GM18505 (cell line): ENCODE measurements at regions not wholly inside any gene's neighbourhood (a gene's known extent, or its start where the extent isn't known, plus 50 kb on each side); places are given as distances from the start of the nearest gene placed in this dataset.
A peak's percentile ranks its signal among the peaks of the same experiment; 100 is the strongest.

Source experiments
- ATAC-seq: cut with Tn5 transposase; IDR thresholded peaks from one replicate; pipeline ENCODE4 v1.9.1; 2021; ENCODE audit not compliant: unreplicated experiment
- POLR2A ChIP-seq: IDR thresholded peaks from 4 replicates; pipeline ENCODE4 v1.6.1; 2011; ENCODE audit warnings: borderline replicate concordance; ENCODE audit not compliant: insufficient read depth, insufficient read length; ENCODE audit errors: extremely low read depth

DNA sequence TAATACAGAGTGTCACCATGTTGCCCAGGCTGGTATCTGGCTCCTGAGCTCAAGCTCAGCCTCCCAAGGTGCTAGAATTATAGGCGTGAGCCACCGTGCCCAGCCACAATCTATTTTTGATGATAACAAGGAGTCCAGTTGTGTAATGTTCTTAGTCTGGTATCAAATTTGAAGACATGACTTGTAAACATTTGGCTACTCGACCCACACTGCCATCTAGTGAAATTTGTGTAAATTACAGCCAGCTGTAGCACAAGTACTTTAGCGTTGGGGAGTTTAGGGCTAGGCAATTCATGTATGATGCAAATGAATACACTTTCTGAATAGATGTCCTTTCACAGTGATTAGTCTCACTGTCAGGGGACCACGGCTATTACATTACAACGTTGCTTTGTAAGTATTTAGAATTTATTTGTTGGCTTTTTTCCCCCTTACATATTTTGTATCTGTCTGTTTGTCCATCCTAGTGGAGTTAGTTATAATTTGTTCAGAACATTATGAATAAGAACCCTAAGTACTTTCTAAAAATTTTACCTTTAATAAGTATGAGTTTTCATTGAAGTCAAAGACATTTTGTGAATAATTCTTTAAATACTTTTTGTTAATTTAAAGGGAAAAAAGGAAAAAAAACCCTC, 139.7 kb downstream of the PRDM13 start:
- peak; percentile 92 for ATAC-seq
- no peak for TF ChIP-seq POLR2A

DNA sequence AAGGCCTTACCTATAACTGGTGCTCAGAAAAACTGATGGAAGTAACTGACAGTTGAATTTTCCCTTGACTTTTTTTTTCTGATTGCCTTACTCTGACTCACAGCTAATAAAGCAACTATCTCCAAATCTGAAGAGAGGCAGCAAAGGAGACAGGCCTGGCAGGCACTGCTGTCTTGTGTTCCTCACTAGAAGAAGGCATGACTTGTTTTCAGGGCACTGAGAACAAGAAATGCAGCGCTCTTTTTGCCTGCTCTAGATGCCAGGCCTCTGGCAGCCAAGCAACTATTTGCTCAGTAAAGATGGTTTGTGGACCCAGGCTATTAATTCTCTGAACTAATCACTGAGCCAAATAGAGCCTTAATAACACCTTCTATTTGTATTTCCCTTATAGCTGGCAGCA, 155.1 kb downstream of the PRDM13 start:
- no peak for TF ChIP-seq POLR2A
- no peak for ATAC-seq

DNA sequence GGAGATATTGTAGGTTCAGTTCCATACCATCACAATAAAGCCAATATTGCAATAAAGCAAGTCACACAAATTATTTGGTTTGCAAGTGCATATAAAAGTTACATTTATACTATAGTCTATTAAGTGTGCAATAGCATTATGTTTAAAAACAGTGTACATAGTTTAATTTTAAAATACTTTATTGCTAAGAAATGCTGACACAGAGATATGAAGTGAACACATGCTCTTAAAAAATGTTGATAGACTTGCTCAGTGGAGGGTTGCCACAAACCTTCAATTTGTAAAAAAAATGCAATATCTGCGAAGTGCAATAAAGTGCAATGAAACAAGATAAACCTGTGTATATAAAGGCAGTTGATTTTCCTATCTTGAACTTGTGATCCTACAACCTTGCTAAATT, 161.5 kb downstream of the PRDM13 start:
- no peak for TF ChIP-seq POLR2A
- ATAC-seq, result no peak

GRCh38 chr6:99779631-99780555, 173.3 kb downstream of the PRDM13 start:
- no peak for ATAC-seq
- TF ChIP-seq POLR2A, result no peak

DNA sequence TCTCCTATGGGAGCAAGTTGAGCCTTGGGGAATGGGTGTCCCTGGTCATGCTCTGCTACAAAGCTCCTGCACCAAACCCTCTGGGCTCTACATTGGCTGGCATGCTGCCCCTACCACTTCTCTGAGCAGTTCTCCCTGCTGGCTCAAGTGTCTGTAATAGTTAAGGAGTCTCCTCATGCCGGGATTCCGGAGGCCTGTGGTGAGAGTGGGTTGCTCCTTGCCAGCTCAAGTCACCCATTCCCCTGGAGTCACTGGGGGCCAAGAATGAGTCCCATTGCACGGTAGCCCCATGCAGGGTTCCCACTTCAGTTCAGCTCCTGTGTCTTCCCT, 173.9 kb downstream of the PRDM13 start:
- TF ChIP-seq POLR2A, result no peak
- ATAC-seq, result no peak

GRCh38 chr6:99789767-99790166, 183.1 kb downstream of the PRDM13 start:
- ATAC-seq, result no peak
- no peak for TF ChIP-seq POLR2A

DNA sequence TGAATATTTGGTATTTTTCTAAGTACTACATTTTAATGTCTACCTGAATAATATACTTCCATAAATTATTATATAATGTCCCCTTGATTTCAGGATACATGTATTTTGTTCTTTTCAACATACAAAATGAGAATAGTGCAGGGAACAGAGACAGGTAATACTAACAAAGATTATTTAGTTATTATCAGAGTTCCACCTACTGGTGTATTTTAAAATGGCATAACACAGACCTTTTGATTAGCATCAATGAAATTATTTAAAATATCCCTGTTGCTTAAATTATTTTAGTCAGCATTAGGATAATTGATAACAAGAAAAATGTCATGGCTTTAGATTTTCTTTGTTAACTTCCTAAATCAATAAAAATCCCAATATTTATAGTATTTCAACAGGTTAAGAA, 184.0 kb downstream of the PRDM13 start:
- ATAC-seq, result no peak
- TF ChIP-seq POLR2A, result no peak

GRCh38 chr6:99801805-99802204, 192.2 kb downstream of the MCHR2 start:
- no peak for ATAC-seq
- no peak for TF ChIP-seq POLR2A

DNA sequence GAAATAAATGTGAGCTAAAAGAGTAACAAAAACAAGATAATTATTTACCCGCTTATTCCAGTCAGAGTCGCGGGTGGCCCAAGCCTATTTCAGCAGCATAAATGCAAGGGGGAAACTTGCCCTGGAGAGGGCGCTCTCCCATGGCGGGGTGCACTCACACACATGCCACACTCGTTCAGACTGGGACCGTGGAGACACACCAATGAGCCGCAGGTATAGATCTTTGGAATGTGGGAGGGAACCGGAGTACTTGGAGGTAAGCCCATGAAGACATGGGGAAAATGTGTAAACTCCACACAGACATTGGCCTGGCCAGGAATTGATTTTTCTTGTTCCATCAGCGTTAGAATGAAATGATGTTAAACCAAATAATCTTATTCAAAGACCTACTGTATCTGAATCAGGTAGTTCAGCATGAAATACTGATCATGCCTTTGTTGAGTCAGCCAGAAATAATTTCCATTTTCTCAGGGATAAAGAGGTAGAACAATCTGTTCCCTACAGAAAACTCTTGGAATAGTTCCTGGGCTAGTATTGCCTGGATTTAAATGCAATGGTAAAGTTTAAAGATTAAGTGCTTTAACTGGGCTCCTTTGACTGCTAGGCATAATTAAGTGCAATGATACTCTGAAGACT, 191.5 kb downstream of the MCHR2 start:
- no peak for TF ChIP-seq POLR2A

DNA sequence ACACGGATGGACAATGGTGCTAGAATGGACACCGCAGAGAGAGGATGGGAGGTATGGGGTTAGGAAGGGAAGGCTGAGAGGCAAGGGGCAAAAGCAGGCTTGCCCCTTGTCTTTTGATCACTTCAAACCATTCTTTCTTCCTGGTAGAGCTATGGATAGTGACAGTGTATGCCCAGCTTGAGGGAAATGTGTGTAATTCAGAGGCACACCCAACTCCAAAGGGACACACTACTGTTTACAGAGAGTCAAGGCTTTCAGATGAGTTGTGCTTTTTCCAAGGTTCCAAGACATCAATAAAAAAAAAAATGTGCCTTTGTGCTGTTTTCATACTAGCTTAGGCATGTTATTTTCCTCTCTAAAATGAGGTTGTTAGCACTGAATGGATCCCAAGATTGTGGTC, 185.0 kb downstream of the MCHR2 start:
- no peak for ATAC-seq
- TF ChIP-seq POLR2A, result no peak

More for the DNA sequence above, 191.5 kb downstream of the MCHR2 start:
- ATAC-seq, result no peak

- ATAC-seq, result no peak
- no peak for TF ChIP-seq POLR2A
These were observed 183.7 kb downstream of the MCHR2 start for GRCh38 chr6:99810295-99810694.

DNA sequence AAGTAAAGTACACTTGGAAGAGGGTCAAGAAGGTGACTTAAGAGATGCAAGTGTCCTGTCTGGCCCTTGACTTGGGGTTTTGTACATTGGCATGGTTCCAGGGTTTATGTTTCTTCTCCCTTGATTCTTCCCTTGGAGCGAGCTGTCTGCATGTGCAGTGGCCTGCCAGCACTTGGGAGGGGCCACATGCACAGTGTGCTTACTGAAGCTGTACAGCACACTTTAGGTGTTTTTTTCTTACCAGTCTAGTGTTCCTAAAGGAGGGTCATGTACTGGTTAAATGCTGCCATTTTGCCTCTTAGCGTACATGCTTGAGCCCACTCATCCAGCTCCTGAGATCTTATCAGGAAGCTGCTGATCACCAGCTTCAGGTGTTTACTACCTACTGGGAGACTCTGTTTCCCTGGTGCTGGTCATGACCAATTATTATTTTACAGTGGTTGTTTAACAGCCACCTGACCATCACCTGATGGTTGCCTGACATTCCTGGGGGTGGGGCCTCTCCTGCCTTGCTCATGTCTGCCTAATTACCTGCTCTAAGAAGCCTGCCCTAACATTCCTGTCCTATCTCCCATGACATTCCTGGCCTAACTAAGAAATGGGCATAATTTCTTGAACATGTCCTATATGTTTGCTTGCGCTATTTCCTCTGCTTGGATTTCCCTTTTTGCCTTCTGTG, 182.9 kb downstream of the MCHR2 start:
- no peak for TF ChIP-seq POLR2A
- ATAC-seq, result no peak

GRCh38 chr6:99811636-99812035, 182.4 kb downstream of the MCHR2 start:
- no peak for ATAC-seq
- TF ChIP-seq POLR2A, result no peak
